ENCODE measurements at regions not wholly inside any gene's neighbourhood (a gene's known extent, or its start where the extent isn't known, plus 50 kb on each side); places are given as distances from the start of the nearest gene placed in this dataset.

- peaks cover 9% of the 10 kb centered on the region for H3K9me3 Mint-ChIP-seq
- H3K27me3 Mint-ChIP-seq: peaks cover 8% of the 10 kb centered on the region
These were observed 309.3 kb downstream of the C16orf95 start for GRCh38 chr16:87007907-87008306.

GRCh38 chr16:87008664-87009063 lies 308.5 kb downstream of the C16orf95 start:
- no peaks in the 10 kb centered on the region for H3K36me3 Mint-ChIP-seq (ENCODE audit: low read depth)
- no peak for DNase-seq
- no peaks in the 10 kb centered on the region for H3K4me1 Mint-ChIP-seq (ENCODE audit: low read depth)
- no peak overlapping the region for H3K4me3 Mint-ChIP-seq
- peaks cover 8% of the 10 kb centered on the region for H3K27me3 Mint-ChIP-seq
- peaks cover 9% of the 10 kb centered on the region for H3K9me3 Mint-ChIP-seq
- no peak overlapping the region for H3K27ac Mint-ChIP-seq

More at GRCh38 chr16:87007907-87008306, 309.3 kb downstream of the C16orf95 start:
- no peaks in the 10 kb centered on the region for H3K4me1 Mint-ChIP-seq (ENCODE audit: low read depth)
- no peak overlapping the region for H3K27ac Mint-ChIP-seq
- no peak for DNase-seq
- H3K36me3 Mint-ChIP-seq (ENCODE audit: low read depth): no peaks in the 10 kb centered on the region
- no peak overlapping the region for H3K4me3 Mint-ChIP-seq

- H3K27ac Mint-ChIP-seq: no peak overlapping the region
- no peaks in the 10 kb centered on the region for H3K36me3 Mint-ChIP-seq (ENCODE audit: low read depth)
- H3K4me3 Mint-ChIP-seq: no peak overlapping the region
- no peaks in the 10 kb centered on the region for H3K4me1 Mint-ChIP-seq (ENCODE audit: low read depth)
- H3K27me3 Mint-ChIP-seq: peaks cover 26% of the 10 kb centered on the region
- H3K9me3 Mint-ChIP-seq: peaks cover 3% of the 10 kb centered on the region
- DNase-seq: no peak
These were observed 303.9 kb downstream of the C16orf95 start for GRCh38 chr16:87012954-87013938.

DNA sequence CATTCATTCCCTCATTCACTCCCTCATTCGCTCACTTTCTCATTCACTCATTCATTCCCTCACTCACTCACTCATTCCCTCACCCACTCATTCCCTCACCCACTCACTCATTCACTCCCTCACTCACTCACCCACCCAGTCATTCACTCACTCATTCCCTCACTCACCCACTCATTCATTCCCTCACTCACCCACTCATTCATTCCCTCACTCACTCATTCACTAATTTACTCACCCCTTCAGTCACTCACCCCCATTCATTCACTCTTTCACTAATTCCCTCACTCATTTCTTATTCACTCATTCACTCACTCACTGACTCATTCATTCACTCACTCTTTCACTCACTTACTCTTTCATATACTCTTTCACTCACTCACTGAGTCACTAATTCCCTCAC lies 303.1 kb downstream of the C16orf95 start:
- no peak for DNase-seq
- Mint-ChIP-seq H3K36me3 (ENCODE audit: low read depth) (no peaks in the 10 kb centered on the region), H3K27ac (no peak overlapping the region), H3K4me1 (ENCODE audit: low read depth) (no peaks in the 10 kb centered on the region), H3K27me3 (peaks cover 30% of the 10 kb centered on the region), H3K9me3 (peaks cover 3% of the 10 kb centered on the region), H3K4me3 (no peak overlapping the region)

DNA sequence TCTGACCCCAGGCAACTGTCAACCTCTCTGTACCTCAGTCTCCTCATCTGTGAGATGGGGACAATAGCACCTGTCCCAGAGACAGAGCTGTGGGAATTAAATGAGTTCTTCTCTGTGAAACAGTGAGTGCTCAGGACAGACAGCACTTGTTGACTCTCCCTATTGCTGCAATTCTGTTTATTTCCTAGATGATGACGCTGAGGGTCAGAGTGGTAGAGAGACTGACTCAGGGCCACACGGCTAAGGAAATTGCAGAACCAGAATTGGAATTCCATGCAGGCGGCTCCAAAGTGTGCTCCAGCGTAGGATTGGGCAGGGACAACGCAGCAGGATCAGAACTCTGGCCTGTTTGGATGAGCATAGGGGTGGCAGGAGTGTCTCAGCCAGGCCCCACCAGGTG lies 302.2 kb downstream of the C16orf95 start:
- peaks cover 3% of the 10 kb centered on the region for H3K9me3 Mint-ChIP-seq
- no peaks in the 10 kb centered on the region for H3K36me3 Mint-ChIP-seq (ENCODE audit: low read depth)
- H3K4me1 Mint-ChIP-seq (ENCODE audit: low read depth): no peaks in the 10 kb centered on the region
- peaks cover 35% of the 10 kb centered on the region for H3K27me3 Mint-ChIP-seq
- DNase-seq: no peak
- no peak overlapping the region for H3K4me3 Mint-ChIP-seq
- no peak overlapping the region for H3K27ac Mint-ChIP-seq

GRCh38 chr16:87016046-87017035 lies 300.9 kb downstream of the C16orf95 start:
- Mint-ChIP-seq H3K4me1 (ENCODE audit: low read depth) (no peaks in the 10 kb centered on the region), H3K27ac (no peak overlapping the region), H3K4me3 (no peak overlapping the region), H3K36me3 (ENCODE audit: low read depth) (no peaks in the 10 kb centered on the region), H3K27me3 (peaks cover 43% of the 10 kb centered on the region), H3K9me3 (peaks cover 3% of the 10 kb centered on the region)
- no peak for DNase-seq

GRCh38 chr16:87017371-87018012 lies 299.7 kb downstream of the C16orf95 start:
- H3K4me3 Mint-ChIP-seq: no peak overlapping the region
- H3K27ac Mint-ChIP-seq: no peak overlapping the region
- no peaks in the 10 kb centered on the region for H3K36me3 Mint-ChIP-seq (ENCODE audit: low read depth)
- H3K9me3 Mint-ChIP-seq: peaks cover 3% of the 10 kb centered on the region
- H3K27me3 Mint-ChIP-seq: peaks cover 43% of the 10 kb centered on the region
- no peak for DNase-seq
- H3K4me1 Mint-ChIP-seq (ENCODE audit: low read depth): no peaks in the 10 kb centered on the region

DNA sequence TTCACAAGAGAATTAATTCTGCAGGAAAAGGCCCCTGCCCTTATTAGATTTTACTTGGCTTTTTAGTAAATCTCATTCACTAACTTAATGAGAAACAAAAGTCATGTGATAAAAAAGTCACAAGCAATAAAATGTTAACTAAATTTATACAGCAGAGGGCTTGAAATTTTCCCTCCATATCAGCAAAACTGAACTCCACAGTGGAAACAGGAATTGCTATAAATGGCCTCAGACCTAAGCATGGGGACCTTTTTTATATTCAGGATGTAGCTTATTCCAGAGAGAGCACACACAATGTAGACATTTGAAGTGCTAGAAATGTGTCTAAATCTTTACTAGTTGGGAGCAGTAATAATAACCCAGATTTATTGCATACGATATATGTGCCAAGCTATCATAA lies 291.5 kb downstream of the C16orf95 start:
- peaks cover 4% of the 10 kb centered on the region for H3K27me3 Mint-ChIP-seq
- H3K4me3 Mint-ChIP-seq: no peak overlapping the region
- H3K27ac Mint-ChIP-seq: no peak overlapping the region
- H3K9me3 Mint-ChIP-seq: no peaks in the 10 kb centered on the region
- H3K36me3 Mint-ChIP-seq (ENCODE audit: low read depth): no peaks in the 10 kb centered on the region
- no peaks in the 10 kb centered on the region for H3K4me1 Mint-ChIP-seq (ENCODE audit: low read depth)
- no peak for DNase-seq

- Mint-ChIP-seq H3K27ac (no peak overlapping the region), H3K27me3 (peaks cover 2% of the 10 kb centered on the region), H3K4me3 (no peak overlapping the region), H3K36me3 (ENCODE audit: low read depth) (no peaks in the 10 kb centered on the region), H3K4me1 (ENCODE audit: low read depth) (no peaks in the 10 kb centered on the region), H3K9me3 (peaks cover 3% of the 10 kb centered on the region)
- DNase-seq: no peak
These were observed 290.1 kb downstream of the C16orf95 start for GRCh38 chr16:87027056-87027616.

- H3K9me3 Mint-ChIP-seq: peaks cover 3% of the 10 kb centered on the region
These were observed 288.5 kb downstream of the C16orf95 start for GRCh38 chr16:87028481-87029320.

GRCh38 chr16:87032554-87032953 lies 284.6 kb downstream of the C16orf95 start:
- no peak for DNase-seq
- Mint-ChIP-seq H3K4me3 (no peak overlapping the region), H3K4me1 (ENCODE audit: low read depth) (no peaks in the 10 kb centered on the region), H3K27ac (no peak overlapping the region), H3K9me3 (peaks cover 3% of the 10 kb centered on the region), H3K36me3 (ENCODE audit: low read depth) (no peaks in the 10 kb centered on the region), H3K27me3 (no peaks in the 10 kb centered on the region)

More at GRCh38 chr16:87028481-87029320, 288.5 kb downstream of the C16orf95 start:
- Mint-ChIP-seq H3K4me1 (ENCODE audit: low read depth) (no peaks in the 10 kb centered on the region), H3K36me3 (ENCODE audit: low read depth) (no peaks in the 10 kb centered on the region), H3K27ac (no peak overlapping the region), H3K4me3 (no peak overlapping the region), H3K27me3 (peaks cover 2% of the 10 kb centered on the region)
- no peak for DNase-seq

- no peak for DNase-seq
- no peak overlapping the region for H3K27ac Mint-ChIP-seq
- H3K4me3 Mint-ChIP-seq: no peak overlapping the region
- H3K27me3 Mint-ChIP-seq: no peaks in the 10 kb centered on the region
- no peaks in the 10 kb centered on the region for H3K4me1 Mint-ChIP-seq (ENCODE audit: low read depth)
- H3K9me3 Mint-ChIP-seq: peaks cover 3% of the 10 kb centered on the region
- no peaks in the 10 kb centered on the region for H3K36me3 Mint-ChIP-seq (ENCODE audit: low read depth)
These were observed 284.1 kb downstream of the C16orf95 start for GRCh38 chr16:87033021-87033471.
